ENCODE measurements at regions not wholly inside any gene's neighbourhood (a gene's known extent, or its start where the extent isn't known, plus 50 kb on each side); places are given as distances from the start of the nearest gene placed in this dataset.

GRCh38 chr2:133986081-133986837 lies 267.6 kb upstream of the MGAT5 start:
- TF ChIP-seq ZNF644 (tag; IDR thresholded peaks at IDR 0.05; ENCODE audit: low read depth): no peak
- no peak for TF ChIP-seq NFRKB (IDR thresholded peaks at IDR 0.05; ENCODE audit: low read depth)
- TF ChIP-seq, protein P1, sequence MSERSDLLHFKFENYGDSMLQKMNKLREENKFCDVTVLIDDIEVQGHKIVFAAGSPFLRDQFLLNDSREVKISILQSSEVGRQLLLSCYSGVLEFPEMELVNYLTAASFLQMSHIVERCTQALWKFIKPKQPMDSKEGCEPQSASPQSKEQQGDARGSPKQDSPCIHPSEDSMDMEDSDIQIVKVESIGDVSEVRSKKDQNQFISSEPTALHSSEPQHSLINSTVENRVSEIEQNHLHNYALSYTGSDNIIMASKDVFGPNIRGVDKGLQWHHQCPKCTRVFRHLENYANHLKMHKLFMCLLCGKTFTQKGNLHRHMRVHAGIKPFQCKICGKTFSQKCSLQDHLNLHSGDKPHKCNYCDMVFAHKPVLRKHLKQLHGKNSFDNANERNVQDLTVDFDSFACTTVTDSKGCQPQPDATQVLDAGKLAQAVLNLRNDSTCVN (CRISPR knock-in tag; IDR thresholded peaks at IDR 0.05): no peak
- TF ChIP-seq CTCFL (IDR thresholded peaks at IDR 0.05; ENCODE audit: borderline replicate concordance, insufficient read depth, low read depth, low read length, poor library complexity, severe bottlenecking): no peak
- TF ChIP-seq GTF2E2 (tag; IDR thresholded peaks at IDR 0.05): no peak
- TF ChIP-seq, protein P2, sequence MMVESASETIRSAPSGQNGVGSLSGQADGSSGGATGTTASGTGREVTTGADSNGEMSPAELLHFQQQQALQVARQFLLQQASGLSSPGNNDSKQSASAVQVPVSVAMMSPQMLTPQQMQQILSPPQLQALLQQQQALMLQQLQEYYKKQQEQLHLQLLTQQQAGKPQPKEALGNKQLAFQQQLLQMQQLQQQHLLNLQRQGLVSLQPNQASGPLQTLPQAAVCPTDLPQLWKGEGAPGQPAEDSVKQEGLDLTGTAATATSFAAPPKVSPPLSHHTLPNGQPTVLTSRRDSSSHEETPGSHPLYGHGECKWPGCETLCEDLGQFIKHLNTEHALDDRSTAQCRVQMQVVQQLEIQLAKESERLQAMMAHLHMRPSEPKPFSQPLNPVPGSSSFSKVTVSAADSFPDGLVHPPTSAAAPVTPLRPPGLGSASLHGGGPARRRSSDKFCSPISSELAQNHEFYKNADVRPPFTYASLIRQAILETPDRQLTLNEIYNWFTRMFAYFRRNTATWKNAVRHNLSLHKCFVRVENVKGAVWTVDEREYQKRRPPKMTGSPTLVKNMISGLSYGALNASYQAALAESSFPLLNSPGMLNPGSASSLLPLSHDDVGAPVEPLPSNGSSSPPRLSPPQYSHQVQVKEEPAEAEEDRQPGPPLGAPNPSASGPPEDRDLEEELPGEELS (CRISPR knock-in tag; IDR thresholded peaks at IDR 0.05; ENCODE audit: borderline replicate concordance): no peak
- no peak for TF ChIP-seq POLR2A (conservative IDR thresholded peaks at IDR 0.05)
